ENCODE measurements at regions not wholly inside any gene's neighbourhood (a gene's known extent, or its start where the extent isn't known, plus 50 kb on each side); places are given as distances from the start of the nearest gene placed in this dataset.

DNA sequence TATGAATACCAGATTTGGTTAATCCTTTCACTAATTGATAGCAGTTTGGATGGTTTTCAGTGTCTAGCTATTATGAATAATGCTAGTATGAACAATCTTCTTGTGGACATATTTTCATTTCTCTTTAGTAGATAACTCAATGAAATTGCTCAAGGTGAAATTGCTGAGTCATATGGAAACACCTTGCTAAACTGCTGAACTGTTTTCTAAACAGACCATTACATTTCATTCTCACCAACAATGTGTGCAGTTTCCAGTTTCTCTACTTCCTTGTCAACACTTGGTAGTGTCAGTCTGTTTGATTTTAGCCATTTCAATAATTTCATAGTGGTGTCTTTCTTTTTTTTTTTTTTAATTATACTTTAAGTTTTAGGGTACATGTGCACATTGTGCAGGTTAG is 250.0 kb downstream of the HRH4 start:
- H3K4me3 ChIP-seq (ENCODE audit: low read depth in 1 of 3, low read length in 3 of 3): no peak overlapping the region
- no peak for DNase-seq (ENCODE audit: low spot score)
- no peaks in the 10 kb centered on the region for H3K27me3 ChIP-seq (ENCODE audit: control insufficient read depth in 4 of 4, insufficient read depth in 4 of 4, low read length in 3 of 4)
- H3K9me3 ChIP-seq (ENCODE audit: control insufficient read depth in 4 of 4, low read length in 3 of 4): no peaks in the 10 kb centered on the region
- TF ChIP-seq SP1 (IDR thresholded peaks at IDR 0.05) (no peak), NR2F2 (IDR thresholded peaks at IDR 0.05) (no peak), FOXA2 (IDR thresholded peaks at IDR 0.05) (no peak), HNF4G (IDR thresholded peaks at IDR 0.05) (no peak), YY1 (IDR thresholded peaks at IDR 0.05) (no peak), CTCF (IDR thresholded peaks at IDR 0.05; ENCODE audit: low read depth, low read length, missing input control) (no peak), JUND (IDR thresholded peaks at IDR 0.05) (no peak), TAF1 (conservative IDR thresholded peaks at IDR 0.05) (no peak), EGR1 (IDR thresholded peaks at IDR 0.05; ENCODE audit: low read depth in 2 of 2) (no peak), HNF4A (conservative IDR thresholded peaks at IDR 0.05) (no peak), FOXA1 (IDR thresholded peaks at IDR 0.05) (no peak), REST (IDR thresholded peaks at IDR 0.05) (no peak)
- TF ChIP-seq, protein P1, sequence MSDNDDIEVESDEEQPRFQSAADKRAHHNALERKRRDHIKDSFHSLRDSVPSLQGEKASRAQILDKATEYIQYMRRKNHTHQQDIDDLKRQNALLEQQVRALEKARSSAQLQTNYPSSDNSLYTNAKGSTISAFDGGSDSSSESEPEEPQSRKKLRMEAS (IDR thresholded peaks at IDR 0.05): no peak
- TF ChIP-seq, protein P2, sequence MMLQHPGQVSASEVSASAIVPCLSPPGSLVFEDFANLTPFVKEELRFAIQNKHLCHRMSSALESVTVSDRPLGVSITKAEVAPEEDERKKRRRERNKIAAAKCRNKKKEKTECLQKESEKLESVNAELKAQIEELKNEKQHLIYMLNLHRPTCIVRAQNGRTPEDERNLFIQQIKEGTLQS (IDR thresholded peaks at IDR 0.05): no peak
- H3K27ac ChIP-seq (ENCODE audit: low read depth in 1 of 2, low read length in 2 of 2): no peak overlapping the region
- no peaks in the 10 kb centered on the region for H3K4me1 ChIP-seq (ENCODE audit: control insufficient read depth in 4 of 4, insufficient read depth in 4 of 4, low read length in 3 of 4)
- no peak overlapping the region for H3K9ac ChIP-seq (ENCODE audit: low read depth in 1 of 2, low read length in 2 of 2)
- H3K36me3 ChIP-seq (ENCODE audit: control insufficient read depth in 4 of 4, insufficient read depth in 3 of 4, low read depth in 1 of 4, low read length in 3 of 4): no peaks in the 10 kb centered on the region

- Histone ChIP-seq H3K27ac (ENCODE audit: low read depth in 1 of 2, low read length in 2 of 2) (no peak overlapping the region), H3K4me1 (ENCODE audit: control insufficient read depth in 4 of 4, insufficient read depth in 4 of 4, low read length in 3 of 4) (no peaks in the 10 kb centered on the region), H3K36me3 (ENCODE audit: control insufficient read depth in 4 of 4, insufficient read depth in 3 of 4, low read depth in 1 of 4, low read length in 3 of 4) (no peaks in the 10 kb centered on the region), H3K4me3 (ENCODE audit: low read depth in 1 of 3, low read length in 3 of 3) (no peak overlapping the region), H3K9me3 (ENCODE audit: control insufficient read depth in 4 of 4, low read length in 3 of 4) (no peaks in the 10 kb centered on the region), H3K9ac (ENCODE audit: low read depth in 1 of 2, low read length in 2 of 2) (no peak overlapping the region), H3K27me3 (ENCODE audit: control insufficient read depth in 4 of 4, insufficient read depth in 4 of 4, low read length in 3 of 4) (peaks cover 0 to 5% (median 3%) of the 10 kb centered on the region in 4 donors)
- no peak for DNase-seq (ENCODE audit: low spot score)
- TF ChIP-seq YY1 (IDR thresholded peaks at IDR 0.05): no peak
- no peak for TF ChIP-seq HNF4G (IDR thresholded peaks at IDR 0.05)
- TF ChIP-seq, protein P2 (IDR thresholded peaks at IDR 0.05): no peak
- TF ChIP-seq RAD21 (IDR thresholded peaks at IDR 0.05): no peak
- TF ChIP-seq FOXA2 (IDR thresholded peaks at IDR 0.05): no peak
- no peak for TF ChIP-seq RXRA (IDR thresholded peaks at IDR 0.05)
- no peak for TF ChIP-seq REST (IDR thresholded peaks at IDR 0.05)
- no peak for TF ChIP-seq FOXA1 (IDR thresholded peaks at IDR 0.05)
- TF ChIP-seq TAF1 (conservative IDR thresholded peaks at IDR 0.05): no peak
Measured at GRCh38 chr18:24719791-24720190, 259.4 kb downstream of the HRH4 start.

Measured in liver (tissue), 7 donors.